RWPE2 (cell line): ENCODE measurements at regions not wholly inside any gene's neighbourhood (a gene's known extent, or its start where the extent isn't known, plus 50 kb on each side); places are given as distances from the start of the nearest gene placed in this dataset.

ENCODE experiments used
- ATAC-seq: fragments of 200-7000 bp; cut with Tn5 transposase; 3 replicates; pipeline ENCODE4 v1.9.1; 2021; ENCODE audit warnings: low read depth
- DNase-seq: peaks from one replicate; pipeline ENCODE4 v3.0.0-alpha.2; 2020; ENCODE audit warnings: low spot score
- H3K27ac ChIP-seq: fragments of 450-650 bp; 2 replicates; pipeline ENCODE4 v1.5.1; 2017; ENCODE audit warnings: mild to moderate bottlenecking; ENCODE audit not compliant: poor library complexity, severe bottlenecking
- H3K27me3 ChIP-seq: fragments of 250-450 bp; sonication (Bioruptor Pico); 2 replicates; pipeline ENCODE4 v1.5.1; 2021; ENCODE audit warnings: mild to moderate bottlenecking, moderate library complexity; ENCODE audit not compliant: insufficient read depth, poor library complexity, severe bottlenecking
- H3K36me3 ChIP-seq: fragments of 250-450 bp; sonication (Bioruptor Pico); 2 replicates; pipeline ENCODE4 v1.5.1; 2020; ENCODE audit warnings: low read depth, mild to moderate bottlenecking, moderate library complexity
- H3K4me1 ChIP-seq: fragments of 250-450 bp; sonication (Bioruptor Pico); 2 replicates; pipeline ENCODE4 v1.5.1; 2021; ENCODE audit warnings: mild to moderate bottlenecking, moderate library complexity; ENCODE audit not compliant: insufficient read depth, poor library complexity, severe bottlenecking
- H3K4me3 ChIP-seq: fragments of 250-450 bp; sonication (Bioruptor Pico); 2 replicates; pipeline ENCODE4 v1.5.1; 2021; ENCODE audit warnings: mild to moderate bottlenecking, moderate library complexity; ENCODE audit not compliant: severe bottlenecking
- H3K9me3 ChIP-seq: fragments of 250-450 bp; sonication (Bioruptor Pico); 2 replicates; pipeline ENCODE4 v1.5.1; 2021; ENCODE audit warnings: mild to moderate bottlenecking, moderate library complexity; ENCODE audit not compliant: severe bottlenecking
- TF ChIP-seq, protein P1 (sequence below): fragments of 450-650 bp; IDR thresholded peaks from one replicate; pipeline ENCODE4 v1.5.1; 2017; ENCODE audit warnings: mild to moderate bottlenecking, moderate library complexity; ENCODE audit not compliant: poor library complexity, severe bottlenecking

DNA sequence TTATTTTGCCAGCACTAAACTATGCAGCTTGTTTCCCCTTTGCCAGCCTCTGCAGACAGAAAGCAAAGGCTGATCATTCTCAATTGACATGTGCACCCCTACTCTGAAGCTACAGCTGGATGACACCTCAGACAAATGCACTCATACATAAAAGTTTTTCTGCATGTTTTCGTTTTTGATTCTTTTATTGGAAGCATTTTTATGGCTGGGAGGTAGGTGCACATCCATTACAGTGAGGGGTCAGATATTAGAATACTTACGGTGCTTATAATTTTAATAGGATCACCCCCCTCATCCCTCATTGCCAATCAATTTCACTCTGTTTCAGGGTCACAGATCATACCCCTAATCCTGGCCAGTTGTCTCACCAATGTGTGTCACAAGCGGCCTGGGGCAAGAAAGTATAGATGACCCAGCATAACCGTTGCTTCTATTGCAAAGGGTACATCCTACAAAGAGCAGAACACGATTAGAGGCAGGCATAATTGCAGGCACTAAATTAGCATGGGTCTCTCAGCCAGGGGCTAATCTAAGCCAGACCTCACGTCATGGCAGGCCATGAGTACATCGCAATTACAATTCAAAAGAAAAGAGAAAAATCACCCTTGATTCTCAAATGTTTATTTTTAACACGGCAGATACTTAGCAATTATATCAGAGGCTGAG is 89.5 kb upstream of the SOX9 start:
- DNase-seq (no peak), ATAC-seq (no peak)
- no peaks in the 10 kb centered on the region for H3K9me3 ChIP-seq
- H3K27ac ChIP-seq, result no peak overlapping the region
- no peaks in the 10 kb centered on the region for H3K4me1 ChIP-seq
- no peaks in the 10 kb centered on the region for H3K27me3 ChIP-seq
- no peak overlapping the region for H3K4me3 ChIP-seq
- TF ChIP-seq, protein P1, sequence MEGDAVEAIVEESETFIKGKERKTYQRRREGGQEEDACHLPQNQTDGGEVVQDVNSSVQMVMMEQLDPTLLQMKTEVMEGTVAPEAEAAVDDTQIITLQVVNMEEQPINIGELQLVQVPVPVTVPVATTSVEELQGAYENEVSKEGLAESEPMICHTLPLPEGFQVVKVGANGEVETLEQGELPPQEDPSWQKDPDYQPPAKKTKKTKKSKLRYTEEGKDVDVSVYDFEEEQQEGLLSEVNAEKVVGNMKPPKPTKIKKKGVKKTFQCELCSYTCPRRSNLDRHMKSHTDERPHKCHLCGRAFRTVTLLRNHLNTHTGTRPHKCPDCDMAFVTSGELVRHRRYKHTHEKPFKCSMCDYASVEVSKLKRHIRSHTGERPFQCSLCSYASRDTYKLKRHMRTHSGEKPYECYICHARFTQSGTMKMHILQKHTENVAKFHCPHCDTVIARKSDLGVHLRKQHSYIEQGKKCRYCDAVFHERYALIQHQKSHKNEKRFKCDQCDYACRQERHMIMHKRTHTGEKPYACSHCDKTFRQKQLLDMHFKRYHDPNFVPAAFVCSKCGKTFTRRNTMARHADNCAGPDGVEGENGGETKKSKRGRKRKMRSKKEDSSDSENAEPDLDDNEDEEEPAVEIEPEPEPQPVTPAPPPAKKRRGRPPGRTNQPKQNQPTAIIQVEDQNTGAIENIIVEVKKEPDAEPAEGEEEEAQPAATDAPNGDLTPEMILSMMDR, result no peak
- no peaks in the 10 kb centered on the region for H3K36me3 ChIP-seq

DNA sequence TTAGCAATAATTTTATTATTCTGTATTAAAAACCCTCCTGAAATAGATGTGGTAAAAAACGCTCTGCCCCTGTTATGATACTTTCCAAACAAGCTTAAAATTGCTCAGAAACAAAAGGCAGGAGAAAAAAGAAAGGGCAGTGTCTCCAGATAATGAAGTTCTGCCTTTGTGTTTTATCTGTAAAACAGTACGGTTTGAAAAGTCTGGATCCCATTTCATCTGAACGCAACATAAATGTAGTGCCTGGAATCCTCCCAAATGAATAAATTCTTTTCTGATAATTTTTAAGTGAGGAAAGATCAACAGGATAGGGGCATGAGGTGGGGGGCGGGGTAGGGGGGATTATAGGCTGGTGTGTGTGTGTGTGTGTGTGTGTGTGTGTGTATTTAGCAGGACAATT is 87.5 kb upstream of the SOX9 start:
- no peaks in the 10 kb centered on the region for H3K4me1 ChIP-seq
- TF ChIP-seq, protein P1, result no peak
- ATAC-seq, result no peak
- H3K36me3 ChIP-seq, result no peaks in the 10 kb centered on the region
- H3K27ac ChIP-seq, result no peak overlapping the region
- no peak overlapping the region for H3K4me3 ChIP-seq
- no peaks in the 10 kb centered on the region for H3K9me3 ChIP-seq
- DNase-seq, result no peak
- H3K27me3 ChIP-seq, result no peaks in the 10 kb centered on the region

DNA sequence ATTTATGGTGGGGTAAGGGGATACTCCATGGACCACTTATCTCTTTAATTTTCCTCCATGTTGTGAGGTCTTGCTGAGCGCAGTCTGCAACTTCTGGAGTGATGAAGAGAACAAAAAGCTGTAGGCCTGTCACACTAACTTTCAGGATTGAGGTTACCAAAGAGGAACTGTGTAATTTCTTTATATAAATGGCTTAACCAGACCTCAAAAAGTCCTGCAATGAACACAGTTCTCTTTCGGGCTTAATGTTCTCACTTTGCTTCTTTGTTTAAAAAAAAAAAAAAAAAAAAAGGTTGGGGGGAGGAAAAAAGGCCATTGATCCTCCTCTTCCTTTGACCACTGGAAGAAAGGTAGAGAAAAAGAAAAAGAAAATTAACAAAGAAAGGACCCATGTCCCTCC is 86.8 kb upstream of the SOX9 start:
- no peaks in the 10 kb centered on the region for H3K9me3 ChIP-seq
- H3K4me1 ChIP-seq, result no peaks in the 10 kb centered on the region
- H3K36me3 ChIP-seq, result no peaks in the 10 kb centered on the region
- H3K27me3 ChIP-seq, result no peaks in the 10 kb centered on the region
- H3K27ac ChIP-seq, result no peak overlapping the region
- ATAC-seq (no peak), DNase-seq (no peak)
- H3K4me3 ChIP-seq, result no peak overlapping the region
- TF ChIP-seq, protein P1, result no peak

DNA sequence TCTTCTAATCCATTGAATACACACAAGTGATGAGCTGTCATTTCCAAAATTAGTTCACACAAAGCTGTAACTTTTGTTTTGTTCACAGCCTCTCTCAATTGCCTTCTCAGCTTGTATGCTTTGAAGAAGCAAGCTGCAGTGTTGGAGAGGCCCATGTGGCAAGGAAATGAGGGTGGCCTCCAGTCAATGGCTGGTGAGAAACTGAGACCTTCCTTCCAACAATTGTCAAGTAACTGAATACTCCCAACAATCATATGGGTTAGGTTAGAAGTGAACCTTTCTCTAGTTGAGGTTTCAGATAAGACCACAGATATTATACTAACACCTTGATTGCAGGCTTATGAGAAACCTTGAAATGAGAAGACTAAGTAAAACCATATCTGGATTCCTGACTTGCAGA is 82.4 kb upstream of the SOX9 start:
- no peak for ATAC-seq
- no peak overlapping the region for H3K4me3 ChIP-seq
- no peaks in the 10 kb centered on the region for H3K36me3 ChIP-seq
- no peaks in the 10 kb centered on the region for H3K9me3 ChIP-seq
- H3K4me1 ChIP-seq, result no peaks in the 10 kb centered on the region
- TF ChIP-seq, protein P1, result no peak
- H3K27ac ChIP-seq, result no peak overlapping the region
- H3K27me3 ChIP-seq, result no peaks in the 10 kb centered on the region
- DNase-seq, result no peak

DNA sequence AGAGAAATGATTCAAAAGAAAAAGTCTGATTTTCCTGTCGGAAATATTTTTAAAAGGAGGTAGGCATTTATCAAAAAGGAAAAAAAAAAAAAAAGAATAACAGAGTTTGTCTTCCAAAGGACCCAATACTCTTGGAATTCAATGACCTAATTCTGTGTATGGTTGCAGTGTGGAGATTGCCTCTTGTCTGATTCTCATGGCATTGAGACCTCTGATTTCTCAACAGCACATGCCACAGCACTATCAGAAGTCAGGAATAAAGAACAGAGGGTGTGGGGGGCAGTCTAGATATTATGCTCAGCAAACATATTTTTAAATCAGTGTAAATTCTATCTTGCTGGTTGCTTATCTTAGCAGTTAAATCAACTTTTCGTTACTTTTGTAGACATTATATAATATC is 81.3 kb upstream of the SOX9 start:
- ATAC-seq (no peak), DNase-seq (no peak)
- Histone ChIP-seq H3K27ac (no peak overlapping the region), H3K27me3 (no peaks in the 10 kb centered on the region), H3K4me3 (no peak overlapping the region), H3K36me3 (no peaks in the 10 kb centered on the region), H3K9me3 (no peaks in the 10 kb centered on the region), H3K4me1 (no peaks in the 10 kb centered on the region)
- TF ChIP-seq, protein P1, result no peak
